HG03025 (cell line): ENCODE measurements at regions not wholly inside any gene's neighbourhood (a gene's known extent, or its start where the extent isn't known, plus 50 kb on each side); places are given as distances from the start of the nearest gene placed in this dataset.
"Not testable (repeated sequence)": the region's sequence is repeated elsewhere in the genome, so short reads cannot be mapped to it uniquely, and the experiment has no call there.

Experiments
- ATAC-seq: cut with Tn5 transposase; IDR thresholded peaks from one replicate; pipeline ENCODE4 v1.9.1; 2021; ENCODE audit warnings: mild to moderate bottlenecking, moderate library complexity; ENCODE audit not compliant: unreplicated experiment, low FRiP score

DNA sequence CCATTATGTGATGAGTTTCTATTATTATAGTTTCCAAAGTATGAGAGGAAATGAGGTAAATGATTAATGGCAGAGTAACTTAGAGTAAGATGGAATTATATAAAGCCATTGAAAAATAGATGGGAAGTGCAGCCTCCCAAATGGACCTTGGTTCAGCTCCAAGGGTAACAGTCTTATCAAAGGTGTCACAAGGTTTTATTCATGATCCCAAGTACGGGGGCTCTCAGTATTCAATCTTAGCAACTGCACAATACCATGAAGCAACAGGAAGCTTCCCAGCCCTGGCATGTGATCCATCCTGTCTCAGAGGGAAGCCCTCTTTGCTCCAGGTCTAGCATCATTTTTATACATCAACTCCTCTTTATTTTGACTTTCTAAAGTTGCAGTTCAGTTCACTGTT is 948.2 kb downstream of the GALC start:
- ATAC-seq, result no peak

DNA sequence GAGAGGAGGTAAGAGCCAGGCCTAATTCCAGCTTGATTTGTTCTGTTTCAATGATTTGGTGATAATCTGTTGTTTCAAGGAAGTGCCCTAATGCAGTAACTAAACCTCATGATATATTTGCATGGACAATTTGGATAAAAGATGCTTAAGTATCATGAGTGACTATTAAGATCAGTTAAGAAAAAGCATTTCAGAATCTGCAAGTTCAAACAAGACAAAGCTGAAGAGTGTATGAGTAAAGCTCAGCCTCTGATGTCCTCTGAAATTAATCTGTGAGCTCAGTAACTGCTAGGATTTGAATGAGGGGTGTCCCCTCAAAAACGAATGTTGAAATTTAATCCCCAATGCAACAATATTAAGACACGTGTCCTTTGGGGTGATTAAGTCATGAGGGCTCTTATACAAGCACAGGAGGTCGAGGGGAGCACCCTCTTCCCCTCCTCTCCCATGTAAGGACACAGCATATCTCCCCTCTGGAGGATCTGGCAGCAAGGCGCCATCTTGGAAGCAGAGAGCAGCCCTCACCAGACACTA is 949.2 kb downstream of the GALC start:
- ATAC-seq, result no peak

DNA sequence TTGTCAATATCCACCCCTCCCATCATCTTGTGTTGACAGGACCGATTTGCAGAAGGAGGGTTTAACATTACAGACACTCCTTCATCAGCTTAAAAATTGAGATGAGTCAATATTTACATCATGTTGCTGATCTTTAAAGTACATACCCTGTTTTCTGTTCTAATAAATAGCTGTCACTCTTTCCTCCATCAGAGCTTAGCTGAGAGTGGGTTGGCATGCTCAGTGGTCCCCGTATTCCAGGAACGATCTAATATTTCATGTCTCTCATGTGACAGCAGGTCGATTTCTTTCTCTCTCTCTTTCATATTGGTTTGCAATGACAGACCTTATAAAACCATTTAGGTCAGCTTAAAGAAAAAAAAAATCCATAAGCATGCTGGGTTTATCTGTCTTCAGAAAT is 950.6 kb downstream of the GALC start:
- no peak for ATAC-seq

DNA sequence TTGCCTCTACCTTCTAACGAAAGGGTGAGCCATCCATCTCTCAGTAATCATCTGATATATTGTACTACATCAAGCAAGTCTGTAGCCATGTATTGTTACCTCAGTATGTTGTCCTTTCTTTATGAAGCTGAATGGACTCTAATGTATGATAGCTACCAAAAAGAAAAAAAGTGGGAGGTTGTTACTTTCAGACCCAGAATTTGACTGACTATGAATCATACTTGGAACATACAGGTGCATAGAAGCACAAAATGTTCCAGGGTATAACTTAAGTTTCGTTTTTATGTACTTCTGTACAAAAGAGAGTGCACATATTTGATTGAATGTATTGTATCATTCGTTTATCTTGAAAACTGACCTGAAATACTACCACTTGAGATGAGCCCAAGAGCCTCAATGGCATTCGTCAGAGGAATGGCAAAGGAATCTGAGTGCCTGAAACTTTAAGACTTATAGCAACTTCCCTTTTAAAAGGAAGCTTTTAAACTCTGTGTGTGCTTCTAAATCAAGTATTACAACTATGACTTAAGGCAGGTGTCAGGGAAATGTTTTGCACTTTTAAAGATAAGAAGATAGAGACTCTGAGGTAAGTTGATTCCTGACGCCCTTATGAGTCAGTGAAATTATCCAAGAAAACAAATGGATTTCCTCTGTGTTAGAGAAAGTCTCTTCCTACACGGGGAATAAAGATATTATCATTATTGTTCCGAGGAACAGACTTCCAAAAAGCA is 951.5 kb downstream of the GALC start:
- ATAC-seq, result no peak

DNA sequence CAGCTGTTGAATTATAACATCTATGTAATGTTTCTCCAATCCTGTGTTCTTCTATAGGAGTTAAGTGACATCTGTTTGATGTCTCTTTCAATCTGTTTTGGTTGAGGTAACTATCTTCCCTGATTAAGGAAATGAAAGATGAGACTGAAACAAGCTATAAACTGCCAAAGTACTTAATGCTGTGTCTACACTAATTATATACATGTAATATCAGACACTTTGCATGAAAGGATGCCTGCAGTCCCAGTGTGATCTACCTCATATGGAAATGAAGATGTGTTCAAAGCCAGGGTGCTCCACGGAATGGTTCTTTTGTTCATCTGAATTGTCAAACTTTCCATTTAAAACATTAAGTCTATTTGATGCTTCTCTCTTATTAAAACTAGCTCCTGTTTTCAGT is 958.3 kb downstream of the GALC start:
- no peak for ATAC-seq

DNA sequence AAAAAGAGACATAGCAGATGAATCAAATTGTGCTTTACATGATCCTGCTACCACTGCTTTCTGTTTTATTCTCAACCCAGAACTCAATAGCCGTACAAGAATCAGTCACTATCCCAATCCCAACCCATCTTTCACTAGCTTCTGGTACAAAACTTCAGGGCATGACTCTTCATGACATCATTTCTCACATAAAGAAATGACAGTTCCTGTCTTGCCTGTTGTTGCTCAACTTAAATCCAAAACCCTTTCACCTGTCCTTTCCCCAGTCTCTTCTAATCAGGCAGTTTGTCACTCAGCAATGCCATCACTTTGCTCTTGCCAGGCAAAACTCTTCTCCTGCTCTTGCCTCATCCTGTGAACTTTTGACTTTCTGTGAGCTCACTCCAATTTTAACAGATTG is 962.8 kb downstream of the GALC start:
- ATAC-seq, result no peak

DNA sequence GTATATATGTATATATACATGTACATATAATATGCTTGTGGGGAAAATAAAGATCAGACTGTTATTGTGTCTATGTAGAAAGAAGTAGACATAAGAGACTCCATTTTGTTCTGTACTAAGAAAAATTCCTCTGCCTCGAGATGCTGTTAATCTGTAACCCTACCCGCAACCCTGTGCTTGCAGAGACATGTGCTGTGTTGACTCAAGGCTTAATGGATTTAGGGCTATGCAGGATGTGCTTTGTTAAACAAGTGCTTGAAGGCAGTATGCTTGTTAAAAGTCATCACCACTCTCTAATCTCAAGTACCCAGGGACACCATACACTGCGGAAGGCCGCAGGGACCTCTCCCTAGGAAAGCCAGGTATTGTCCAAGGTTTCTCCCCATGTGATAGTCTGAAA is 972.9 kb downstream of the GALC start:
- ATAC-seq, result not testable (repeated sequence)

DNA sequence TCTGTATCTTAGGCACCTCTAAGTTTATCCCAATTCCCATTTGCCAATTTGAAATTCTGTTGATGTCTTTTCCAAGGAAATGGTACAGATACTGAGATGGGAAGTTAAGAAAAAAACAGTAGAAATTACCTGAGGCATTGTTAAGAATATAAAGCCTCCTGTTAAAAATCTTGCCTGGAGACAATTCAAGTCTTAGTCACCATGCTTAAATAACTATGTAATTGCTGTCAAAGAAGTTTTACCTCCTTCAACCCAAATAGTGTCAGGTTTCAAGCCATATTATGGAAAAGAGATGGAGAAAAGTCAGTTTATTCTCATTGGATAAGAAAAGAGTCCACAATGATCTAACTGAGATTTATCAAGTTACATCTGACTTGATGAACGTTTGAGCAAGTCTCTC is 974.7 kb downstream of the GALC start:
- ATAC-seq, result no peak

DNA sequence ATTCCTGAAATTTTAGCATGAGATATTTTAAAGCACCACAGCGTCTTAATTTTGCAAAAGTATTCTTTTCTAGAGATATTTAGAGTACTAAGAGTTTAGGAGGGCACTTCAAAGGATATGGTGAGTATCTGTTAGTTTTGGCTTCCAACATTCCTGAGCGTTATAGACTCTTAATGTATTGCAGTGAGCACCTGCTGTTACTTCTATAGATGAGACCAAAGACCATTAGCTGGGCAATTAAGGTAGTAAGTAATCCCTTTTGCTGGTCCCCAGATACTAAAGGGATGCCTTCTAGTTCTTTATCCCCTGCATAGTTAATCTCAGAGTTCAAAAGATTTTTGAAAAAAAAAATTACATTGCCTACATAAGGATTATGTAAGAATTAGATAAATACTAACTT is 975.6 kb downstream of the GALC start:
- ATAC-seq, result no peak

DNA sequence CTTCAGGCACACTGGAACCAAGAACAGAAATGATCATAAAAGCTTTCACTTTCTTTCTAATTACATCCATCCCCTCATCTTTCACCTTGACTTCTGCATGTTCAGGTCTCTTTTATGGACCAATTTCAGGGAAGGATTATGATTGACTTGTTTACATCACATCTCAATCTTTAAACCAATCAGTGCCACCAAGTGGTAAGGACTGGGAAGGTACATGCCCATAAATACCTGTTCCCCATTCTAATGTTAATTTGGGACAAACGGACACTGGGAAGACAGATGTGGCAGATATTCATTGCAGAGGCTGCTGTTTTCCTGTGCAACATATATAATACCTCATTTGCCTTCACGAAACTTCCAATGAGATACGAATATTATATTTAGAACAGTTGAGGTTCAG is 978.1 kb downstream of the GALC start:
- no peak for ATAC-seq

DNA sequence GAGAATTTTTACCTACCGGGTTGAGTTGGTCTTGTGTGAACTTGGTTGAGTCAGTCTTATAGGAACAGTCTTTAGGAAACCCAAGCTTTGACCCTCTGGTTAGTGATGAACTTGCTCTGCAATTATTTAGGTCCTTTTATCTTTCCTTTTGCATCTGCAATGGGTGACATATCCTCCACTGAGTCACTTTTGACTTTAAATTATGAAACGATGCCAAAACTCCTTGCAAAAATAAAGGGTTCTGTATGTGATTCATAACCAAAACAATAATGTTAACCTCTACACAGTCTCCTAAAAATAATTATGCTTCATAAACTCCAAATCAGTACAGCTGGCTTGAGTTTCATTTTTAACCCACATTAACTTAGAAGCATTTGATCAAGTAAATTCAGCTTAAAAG is 979.4 kb downstream of the GALC start:
- no peak for ATAC-seq

DNA sequence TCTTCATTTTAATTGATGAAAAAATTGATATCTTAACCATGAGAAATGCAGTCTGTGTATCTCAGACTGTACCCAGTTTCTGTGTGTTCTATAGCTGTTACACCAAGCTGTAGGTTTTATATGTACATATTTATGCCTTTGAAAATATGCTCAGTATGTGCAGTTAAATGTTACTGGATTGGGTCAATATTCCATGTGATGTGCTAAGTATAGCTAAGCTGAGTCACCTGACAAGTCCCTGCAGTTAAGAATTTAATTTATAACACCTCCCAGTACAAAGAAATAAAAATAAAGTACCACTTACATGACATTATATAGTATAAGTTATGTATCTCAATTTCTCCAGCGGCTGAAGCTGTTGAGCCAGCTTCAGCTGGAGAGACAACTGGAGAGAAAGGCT is 984.0 kb downstream of the GALC start:
- no peak for ATAC-seq

DNA sequence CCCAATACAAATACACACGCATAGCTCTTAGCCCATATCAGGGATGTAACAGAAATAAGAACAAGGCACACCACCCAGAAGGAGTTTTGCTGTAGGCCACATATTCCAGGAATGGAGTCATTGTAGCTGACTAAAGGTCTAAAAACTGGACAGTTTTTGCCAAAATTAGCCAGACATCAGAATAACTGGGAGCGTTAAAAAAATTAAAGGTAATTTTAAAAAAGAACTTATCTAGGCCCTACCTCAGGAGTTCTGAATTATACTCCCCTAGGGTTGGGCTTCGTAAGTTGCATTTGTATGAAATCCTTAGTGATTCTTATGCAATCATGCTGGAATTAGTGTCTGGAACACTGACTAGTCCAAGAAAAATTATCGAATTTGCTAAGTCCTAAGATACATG is 987.7 kb downstream of the GALC start:
- no peak for ATAC-seq

DNA sequence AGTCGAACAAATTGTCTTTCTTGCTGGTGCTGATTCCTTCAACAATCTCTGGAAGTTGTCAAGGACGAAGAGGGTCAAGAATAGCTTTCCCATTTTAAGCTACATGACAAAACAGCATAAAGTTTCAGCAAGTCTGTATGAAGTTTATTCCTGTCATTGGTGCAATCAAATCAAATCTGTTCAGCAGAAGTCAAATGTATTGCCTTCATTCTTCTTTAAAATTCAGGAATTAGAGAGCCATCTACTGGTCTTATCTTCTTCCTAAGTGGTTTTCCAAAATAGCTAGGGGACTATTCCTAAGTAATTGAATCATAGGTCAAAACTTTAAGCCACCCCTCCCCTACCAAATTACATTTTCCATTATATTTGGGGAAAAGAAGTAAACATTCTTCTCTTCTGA is 990.2 kb downstream of the GALC start:
- no peak for ATAC-seq

DNA sequence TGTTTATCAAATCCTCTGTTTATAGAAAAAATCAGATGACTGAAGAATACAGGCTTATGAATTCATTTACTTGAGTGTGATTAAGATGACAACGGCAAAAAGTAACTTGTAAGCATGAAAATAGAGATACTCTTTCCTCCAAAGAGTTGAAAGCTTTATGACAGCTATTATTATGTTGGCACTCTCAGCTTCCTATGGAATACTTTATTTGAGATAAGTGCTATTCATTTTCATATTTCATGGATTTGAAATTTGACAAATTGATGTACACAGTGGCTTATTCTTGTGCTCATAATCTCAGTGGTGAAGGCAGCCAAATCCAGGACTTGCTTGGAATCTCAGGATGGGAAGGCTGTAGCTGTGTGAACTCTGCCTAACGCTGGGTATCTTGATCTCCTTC is 991.6 kb downstream of the GALC start:
- no peak for ATAC-seq

DNA sequence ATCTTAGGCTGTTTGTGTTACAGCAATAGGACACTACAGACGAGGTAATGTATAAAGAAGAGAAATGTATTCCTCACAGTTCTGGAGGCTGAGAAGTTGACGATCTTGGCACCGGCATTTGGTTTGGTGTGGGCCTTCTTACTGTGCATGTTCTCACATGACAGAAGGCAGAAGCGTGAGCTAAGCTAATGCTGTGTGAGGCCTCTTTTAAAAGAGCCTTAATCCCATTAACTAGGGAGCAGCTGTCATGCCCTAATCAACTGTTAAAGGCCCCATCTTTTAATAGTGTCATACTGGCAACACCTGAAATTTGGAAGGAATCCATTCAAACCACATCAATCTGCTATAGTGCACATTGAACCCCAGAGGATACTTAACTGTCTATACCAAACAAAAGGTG is 992.9 kb downstream of the GALC start:
- no peak for ATAC-seq

DNA sequence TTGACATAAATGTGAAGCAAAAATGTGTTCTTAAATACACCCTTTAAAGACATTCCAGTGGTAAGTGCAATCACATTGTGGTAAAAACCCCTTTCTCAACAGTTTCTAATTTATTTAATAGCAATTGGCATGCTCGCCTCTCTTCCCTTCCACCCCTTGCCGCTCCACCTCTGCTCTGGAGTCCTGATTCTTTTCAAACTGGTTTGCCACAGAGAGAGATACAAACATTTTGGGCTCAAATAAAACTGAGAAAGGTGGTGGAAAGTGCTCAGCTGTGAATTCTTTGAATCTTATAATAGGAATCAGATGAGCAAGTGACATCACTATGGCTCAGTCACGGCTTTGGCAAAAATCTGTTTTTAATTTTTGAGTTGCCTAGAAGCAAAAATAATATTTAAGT is 993.9 kb downstream of the GALC start:
- no peak for ATAC-seq

DNA sequence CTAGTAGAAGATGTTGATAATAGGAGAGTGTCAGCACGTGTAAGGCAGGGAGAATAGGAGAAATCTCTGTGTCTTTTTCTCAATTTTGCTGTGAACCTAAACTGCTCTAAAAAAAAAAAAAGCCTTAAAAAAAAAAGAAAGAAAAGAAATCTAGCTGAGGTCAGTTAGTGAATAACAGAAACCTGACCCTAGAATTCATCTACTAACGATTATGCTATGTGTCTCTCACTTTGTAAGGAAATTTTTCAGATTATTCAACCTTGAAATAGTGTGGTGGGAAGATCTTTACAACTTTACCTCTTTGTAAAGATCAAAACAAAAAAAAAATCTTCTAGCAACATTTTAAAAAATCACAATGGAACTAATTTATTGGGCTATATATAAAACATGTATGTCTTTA is 995.7 kb downstream of the GALC start:
- no peak for ATAC-seq

DNA sequence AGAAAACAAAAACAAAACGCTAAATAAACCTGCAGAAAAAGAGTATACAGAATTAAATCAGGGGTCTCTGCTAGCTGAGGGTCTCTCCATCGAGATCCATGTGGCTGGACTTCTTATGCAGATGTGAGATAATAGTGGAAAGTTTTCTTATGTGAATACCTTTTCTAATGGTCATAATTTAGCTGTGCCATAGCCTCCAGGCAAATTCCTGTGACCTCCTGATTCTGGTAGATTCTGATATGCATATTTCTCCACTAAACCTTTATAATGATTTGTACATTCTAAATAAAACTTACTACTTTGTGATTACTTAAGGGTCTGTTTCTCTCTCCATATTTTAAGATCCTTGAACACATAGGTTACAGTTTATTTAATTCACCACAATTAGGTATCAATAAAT is 1002.6 kb downstream of the GALC start:
- no peak for ATAC-seq

DNA sequence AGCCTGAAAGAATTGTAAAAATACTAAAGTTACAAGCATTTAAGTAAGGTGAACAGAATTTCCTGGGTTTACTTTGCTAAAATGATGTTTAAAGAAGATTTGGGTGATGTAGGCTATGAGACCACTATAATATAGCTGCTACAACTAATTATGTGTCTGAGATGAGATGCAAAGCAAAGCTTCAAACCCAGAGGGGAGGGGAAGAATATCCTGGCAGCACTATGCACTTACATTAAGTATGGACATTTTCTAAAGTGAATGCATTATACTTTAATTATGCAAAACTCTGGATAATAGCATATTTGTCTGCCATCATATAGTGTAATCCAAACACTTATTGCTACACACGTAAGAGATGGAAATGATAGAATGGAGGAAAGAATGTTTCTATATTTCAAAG is 1003.7 kb downstream of the GALC start:
- no peak for ATAC-seq

DNA sequence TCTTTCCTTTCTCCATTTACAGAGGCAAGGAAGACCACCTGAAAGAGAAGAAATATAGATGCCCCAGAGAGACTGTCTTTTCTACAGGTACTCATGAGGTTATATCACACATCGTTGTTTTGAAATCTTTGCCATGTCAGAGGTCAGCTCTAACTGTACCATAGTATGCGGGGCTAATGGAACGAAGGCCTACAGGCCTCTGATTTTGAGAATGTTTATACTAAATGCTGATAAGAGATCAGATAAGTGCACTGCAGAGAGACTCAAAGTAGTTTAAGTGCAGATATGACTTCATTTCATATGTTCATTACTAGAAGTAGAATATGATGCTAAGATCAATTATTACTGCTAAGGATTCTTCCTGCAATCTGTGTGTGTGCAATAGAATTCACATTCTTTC is 1005.0 kb downstream of the GALC start:
- ATAC-seq, result no peak

DNA sequence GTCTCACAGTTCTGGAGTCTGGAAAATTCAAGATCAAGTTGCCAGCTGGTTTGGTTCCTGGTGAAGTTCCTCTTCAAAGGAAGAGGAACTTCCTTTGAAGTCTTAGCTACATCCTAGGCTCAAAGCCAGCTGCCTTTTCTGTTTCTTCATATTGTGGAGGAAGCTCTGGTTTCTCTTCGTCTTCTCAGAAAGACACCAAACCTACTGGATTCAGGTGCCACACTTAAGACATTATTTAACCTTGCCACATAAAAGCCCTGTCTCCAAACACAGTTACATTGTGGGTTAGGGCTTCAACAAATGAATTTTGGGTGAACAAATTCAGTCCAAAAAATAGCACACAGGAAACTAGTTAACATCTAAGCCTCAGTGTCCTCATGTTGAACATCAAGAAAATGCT is 1019.8 kb downstream of the GALC start:
- no peak for ATAC-seq

DNA sequence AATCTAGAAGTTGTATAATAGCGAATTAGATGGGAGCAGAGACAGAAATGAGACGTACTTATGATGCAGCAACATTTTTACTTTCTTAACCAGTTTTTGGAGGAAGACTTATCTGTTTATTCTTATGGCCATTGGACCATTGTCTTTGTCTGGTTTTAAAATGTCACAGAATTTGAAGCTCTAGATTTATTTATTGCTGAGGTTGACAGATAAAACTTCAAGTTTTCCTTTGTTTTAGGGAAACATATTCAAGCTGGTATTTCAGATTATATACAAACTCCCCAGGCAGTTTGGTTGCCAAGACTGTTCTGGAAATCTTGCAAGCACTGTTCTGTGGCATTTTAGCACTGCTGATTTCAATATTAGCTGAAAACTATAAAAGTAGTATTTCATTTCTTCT is 1021.7 kb downstream of the GALC start:
- no peak for ATAC-seq
